NCI-H774 (cell line): ENCODE measurements at regions not wholly inside any gene's neighbourhood (a gene's known extent, or its start where the extent isn't known, plus 50 kb on each side); places are given as distances from the start of the nearest gene placed in this dataset.

Experiments
- DNase-seq: peaks from one replicate; lab custom pipeline; 2025; lab: John Stamatoyannopoulos, UW

DNA sequence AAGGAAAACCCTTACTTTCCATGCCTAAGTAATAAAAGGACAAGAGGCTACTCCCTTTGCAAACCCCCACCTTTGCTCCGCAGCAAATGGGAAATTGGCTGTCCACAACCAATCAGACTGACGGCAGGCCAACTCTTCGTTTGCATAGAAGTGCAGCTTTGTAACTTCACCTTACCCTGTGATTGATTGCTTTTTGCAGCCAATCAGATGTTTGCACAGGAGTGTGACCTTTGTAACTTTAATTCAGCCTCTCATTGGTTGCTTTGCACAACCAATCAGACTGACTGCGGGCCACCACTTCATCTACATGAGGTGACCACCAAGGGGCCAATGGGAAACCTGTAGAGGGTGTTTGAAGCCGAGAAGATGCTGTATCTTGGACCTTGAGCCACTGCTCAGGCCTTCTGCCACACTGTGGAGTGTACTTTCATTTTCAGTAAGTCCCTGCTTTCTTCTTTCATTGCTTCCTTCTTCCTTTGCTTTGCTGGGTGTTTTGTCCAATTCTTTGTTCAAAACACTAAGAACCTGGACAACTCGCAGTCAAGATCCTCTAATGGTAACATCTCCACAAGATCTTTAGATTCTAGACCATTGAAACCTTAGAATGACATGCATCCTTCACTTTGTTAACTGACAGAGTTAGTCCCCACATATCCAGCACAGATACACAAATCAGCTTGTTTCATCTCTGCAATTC is 51.3 kb upstream of the FREM1 start:
- no peak for DNase-seq

DNA sequence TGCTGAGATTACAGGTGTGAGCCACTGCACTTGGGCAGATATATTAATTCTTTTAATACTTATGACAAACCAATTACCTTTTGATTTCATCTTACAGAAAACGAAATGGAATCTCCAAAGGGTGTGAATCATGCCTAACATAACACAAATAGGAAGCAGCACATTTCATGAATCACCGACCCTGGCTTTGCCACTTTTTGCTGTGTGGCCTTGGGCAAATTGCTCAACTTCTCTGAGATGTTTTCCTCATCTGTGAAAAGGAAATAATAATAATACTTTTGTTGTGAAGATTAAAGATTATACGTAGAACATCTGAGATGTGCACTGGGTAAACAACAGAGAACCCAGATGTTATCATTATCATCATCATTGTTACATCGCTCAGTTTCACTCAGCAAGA is 50.7 kb upstream of the FREM1 start:
- DNase-seq, result no peak
